Esophagus squamous epithelium (tissue), 4 donors: ENCODE measurements at regions not wholly inside any gene's neighbourhood (a gene's known extent, or its start where the extent isn't known, plus 50 kb on each side); places are given as distances from the start of the nearest gene placed in this dataset.
"Not testable (repeated sequence)": the region's sequence is repeated elsewhere in the genome, so short reads cannot be mapped to it uniquely, and the experiment has no call there.

Experiments used
- CTCF ChIP-seq, 6 experiments: fragments of 450-650 bp in 4 of 6; fragments of 200-600 bp in 2 of 6; sonication (generic) in 2 of 6; IDR thresholded peaks; one replicate each; pipeline ENCODE4 v1.5.1; 2016 to 2019; ENCODE audit warnings: antibody characterized with exemption in 6 of 6, mild to moderate bottlenecking in 4 of 6, moderate library complexity in 4 of 6
- POLR2A ChIP-seq, 4 donors: fragments of 450-650 bp; IDR thresholded peaks; one replicate each; pipeline ENCODE4 v1.6.1; 2017; ENCODE audit warnings: antibody characterized with exemption in 4 of 4, mild to moderate bottlenecking in 4 of 4, moderate library complexity in 3 of 4

GRCh38 chr6:67462725-67463124 lies 1172.4 kb upstream of the ADGRB3 start:
- not testable (repeated sequence) for TF ChIP-seq POLR2A, CTCF (IDR thresholded peaks at IDR 0.05)
